ENCODE measurements at regions not wholly inside any gene's neighbourhood (a gene's known extent, or its start where the extent isn't known, plus 50 kb on each side); places are given as distances from the start of the nearest gene placed in this dataset.

DNA sequence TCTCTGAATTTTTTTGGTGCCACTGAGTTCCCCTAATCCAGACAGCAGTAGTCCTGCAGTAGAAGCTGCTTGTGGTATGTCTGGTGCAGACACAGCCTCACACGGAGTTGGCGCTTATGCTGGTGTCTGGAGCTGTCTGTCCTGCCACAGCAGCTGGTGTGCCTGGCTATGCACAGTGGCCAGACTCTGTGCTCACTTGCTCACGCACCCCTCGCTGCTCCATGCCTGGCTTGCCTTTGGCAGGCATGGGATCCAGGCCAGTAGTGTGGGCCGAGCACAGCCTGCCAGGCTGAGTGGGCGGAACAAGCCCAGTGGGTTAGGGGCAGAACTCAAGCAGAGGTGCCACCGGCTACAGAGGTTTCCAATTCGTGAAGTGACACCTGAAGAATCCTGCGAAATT is 845.9 kb upstream of the PCDH9 start:
- TF ChIP-seq, protein P1, sequence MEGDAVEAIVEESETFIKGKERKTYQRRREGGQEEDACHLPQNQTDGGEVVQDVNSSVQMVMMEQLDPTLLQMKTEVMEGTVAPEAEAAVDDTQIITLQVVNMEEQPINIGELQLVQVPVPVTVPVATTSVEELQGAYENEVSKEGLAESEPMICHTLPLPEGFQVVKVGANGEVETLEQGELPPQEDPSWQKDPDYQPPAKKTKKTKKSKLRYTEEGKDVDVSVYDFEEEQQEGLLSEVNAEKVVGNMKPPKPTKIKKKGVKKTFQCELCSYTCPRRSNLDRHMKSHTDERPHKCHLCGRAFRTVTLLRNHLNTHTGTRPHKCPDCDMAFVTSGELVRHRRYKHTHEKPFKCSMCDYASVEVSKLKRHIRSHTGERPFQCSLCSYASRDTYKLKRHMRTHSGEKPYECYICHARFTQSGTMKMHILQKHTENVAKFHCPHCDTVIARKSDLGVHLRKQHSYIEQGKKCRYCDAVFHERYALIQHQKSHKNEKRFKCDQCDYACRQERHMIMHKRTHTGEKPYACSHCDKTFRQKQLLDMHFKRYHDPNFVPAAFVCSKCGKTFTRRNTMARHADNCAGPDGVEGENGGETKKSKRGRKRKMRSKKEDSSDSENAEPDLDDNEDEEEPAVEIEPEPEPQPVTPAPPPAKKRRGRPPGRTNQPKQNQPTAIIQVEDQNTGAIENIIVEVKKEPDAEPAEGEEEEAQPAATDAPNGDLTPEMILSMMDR (tag by site-specific recombination; IDR thresholded peaks at IDR 0.05) = no peak
- TF ChIP-seq, protein P2, sequence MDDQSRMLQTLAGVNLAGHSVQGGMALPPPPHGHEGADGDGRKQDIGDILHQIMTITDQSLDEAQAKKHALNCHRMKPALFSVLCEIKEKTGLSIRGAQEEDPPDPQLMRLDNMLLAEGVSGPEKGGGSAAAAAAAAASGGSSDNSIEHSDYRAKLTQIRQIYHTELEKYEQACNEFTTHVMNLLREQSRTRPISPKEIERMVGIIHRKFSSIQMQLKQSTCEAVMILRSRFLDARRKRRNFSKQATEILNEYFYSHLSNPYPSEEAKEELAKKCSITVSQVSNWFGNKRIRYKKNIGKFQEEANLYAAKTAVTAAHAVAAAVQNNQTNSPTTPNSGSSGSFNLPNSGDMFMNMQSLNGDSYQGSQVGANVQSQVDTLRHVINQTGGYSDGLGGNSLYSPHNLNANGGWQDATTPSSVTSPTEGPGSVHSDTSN (CRISPR knock-in tag; IDR thresholded peaks at IDR 0.05) = no peak
